ENCODE measurements at regions not wholly inside any gene's neighbourhood (a gene's known extent, or its start where the extent isn't known, plus 50 kb on each side); places are given as distances from the start of the nearest gene placed in this dataset.
"Not testable (repeated sequence)": the region's sequence is repeated elsewhere in the genome, so short reads cannot be mapped to it uniquely, and the experiment has no call there.

DNA sequence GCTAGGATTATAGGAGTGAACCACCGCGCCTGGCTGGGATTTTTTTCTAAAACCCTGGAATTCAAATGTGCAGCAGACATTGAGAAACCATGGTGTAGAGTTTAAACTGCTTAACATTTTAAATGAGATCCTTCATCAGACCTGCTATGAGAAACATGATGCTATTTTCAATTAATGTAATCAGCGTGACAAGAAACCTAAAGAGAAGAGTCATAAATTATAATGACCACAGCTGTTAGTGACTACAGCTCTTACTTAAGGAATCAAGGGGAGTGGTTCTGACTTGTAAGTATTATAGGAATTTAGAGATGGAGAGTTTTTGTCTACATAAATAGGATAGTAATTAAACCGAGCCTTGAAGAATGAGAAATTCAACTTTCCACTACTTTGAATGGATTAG is 170.6 kb downstream of the BARX2 start:
- no peak overlapping the region for H3K4me3 ChIP-seq (ENCODE audit: low read length in 2 of 2)
- H3K4me1 ChIP-seq (ENCODE audit: control insufficient read depth in 2 of 2, insufficient read depth in 2 of 2, low read length in 2 of 2) = no peaks in the 10 kb centered on the region
- no peak overlapping the region for H3K9ac ChIP-seq (ENCODE audit: low read depth in 1 of 2, low read length in 2 of 2)
- H3K27ac ChIP-seq (ENCODE audit: low read depth in 2 of 2, low read length in 2 of 2) = no peak overlapping the region
- H3K27me3 ChIP-seq (ENCODE audit: control insufficient read depth in 2 of 2, insufficient read depth in 2 of 2, low read length in 2 of 2) = no peaks in the 10 kb centered on the region
- no peaks in the 10 kb centered on the region for H3K9me3 ChIP-seq (ENCODE audit: control insufficient read depth in 2 of 2, low read length in 2 of 2)
- H3K36me3 ChIP-seq (ENCODE audit: control insufficient read depth in 2 of 2, insufficient read depth in 2 of 2, low read length in 2 of 2) = no peaks in the 10 kb centered on the region

DNA sequence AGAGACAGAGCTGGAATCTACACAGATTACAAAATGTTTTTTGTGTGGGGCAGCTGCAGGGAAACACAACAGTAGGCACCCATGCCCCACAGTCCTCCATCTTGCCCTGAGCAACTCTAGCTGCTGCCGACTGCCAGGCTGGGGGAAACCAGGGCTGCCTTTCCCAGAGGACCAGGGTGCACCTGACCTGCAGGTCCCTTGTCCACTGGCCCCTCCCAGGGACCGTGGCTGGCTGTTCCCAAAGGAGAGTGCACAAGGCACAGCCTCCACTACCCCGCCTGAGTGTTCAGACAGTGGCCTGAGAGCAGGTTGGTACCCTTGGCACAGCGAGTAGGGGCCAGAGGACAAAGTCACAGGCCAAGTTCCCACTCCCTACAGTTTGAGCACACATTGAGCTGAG is 181.8 kb downstream of the BARX2 start:
- Histone ChIP-seq H3K4me1 (ENCODE audit: control insufficient read depth in 2 of 2, insufficient read depth in 2 of 2, low read length in 2 of 2) (no peaks in the 10 kb centered on the region), H3K27ac (ENCODE audit: low read depth in 2 of 2, low read length in 2 of 2) (no peak overlapping the region), H3K36me3 (ENCODE audit: control insufficient read depth in 2 of 2, insufficient read depth in 2 of 2, low read length in 2 of 2) (no peaks in the 10 kb centered on the region), H3K27me3 (ENCODE audit: control insufficient read depth in 2 of 2, insufficient read depth in 2 of 2, low read length in 2 of 2) (no peaks in the 10 kb centered on the region), H3K9me3 (ENCODE audit: control insufficient read depth in 2 of 2, low read length in 2 of 2) (no peaks in the 10 kb centered on the region), H3K9ac (ENCODE audit: low read depth in 1 of 2, low read length in 2 of 2) (no peak overlapping the region), H3K4me3 (ENCODE audit: low read length in 2 of 2) (no peak overlapping the region)

DNA sequence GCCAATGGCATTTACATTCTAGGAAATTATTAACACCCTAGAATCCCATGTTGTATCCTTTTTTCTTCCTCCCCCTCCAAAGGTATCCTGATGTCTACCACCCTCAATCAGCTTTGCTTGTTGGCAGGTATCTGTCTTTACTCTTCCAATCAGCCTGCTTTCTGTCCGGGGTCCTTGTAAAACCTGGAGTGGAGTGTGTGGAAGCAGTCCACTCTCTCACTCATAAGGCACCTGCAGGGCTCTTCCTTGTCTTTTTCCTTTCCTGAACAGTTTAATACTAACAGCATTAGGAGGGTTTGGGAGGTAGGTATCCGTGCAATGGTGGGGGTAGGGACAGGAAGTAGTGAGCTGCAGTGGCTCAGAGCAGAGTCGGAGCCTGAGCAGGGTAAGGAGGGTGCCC is 193.4 kb downstream of the BARX2 start:
- Histone ChIP-seq H3K9ac (ENCODE audit: low read depth in 1 of 2, low read length in 2 of 2) (no peak overlapping the region), H3K4me3 (ENCODE audit: low read length in 2 of 2) (no peak overlapping the region), H3K9me3 (ENCODE audit: control insufficient read depth in 2 of 2, low read length in 2 of 2) (no peaks in the 10 kb centered on the region), H3K4me1 (ENCODE audit: control insufficient read depth in 2 of 2, insufficient read depth in 2 of 2, low read length in 2 of 2) (no peaks in the 10 kb centered on the region), H3K36me3 (ENCODE audit: control insufficient read depth in 2 of 2, insufficient read depth in 2 of 2, low read length in 2 of 2) (no peaks in the 10 kb centered on the region), H3K27ac (ENCODE audit: low read depth in 2 of 2, low read length in 2 of 2) (no peak overlapping the region), H3K27me3 (ENCODE audit: control insufficient read depth in 2 of 2, insufficient read depth in 2 of 2, low read length in 2 of 2) (no peaks in the 10 kb centered on the region)

DNA sequence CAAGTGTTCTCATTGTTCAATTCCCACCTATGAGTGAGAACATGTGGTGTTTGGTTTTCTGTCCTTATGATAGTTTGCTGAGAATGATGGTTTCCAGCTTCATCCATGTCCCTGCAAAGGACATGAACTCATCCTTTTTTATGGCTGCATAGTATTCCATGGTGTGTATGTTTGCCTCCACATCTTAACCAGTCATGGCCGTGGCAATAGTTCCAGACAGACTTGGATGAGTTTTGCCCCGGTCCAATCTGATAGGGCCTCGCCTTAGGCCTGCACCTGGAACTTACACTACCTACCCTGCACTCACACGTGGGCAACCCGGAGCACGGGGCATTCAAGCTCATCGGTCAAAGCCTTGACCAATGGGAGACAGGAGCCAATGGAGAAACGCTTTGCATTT is 197.0 kb downstream of the BARX2 start:
- not testable (repeated sequence) for H3K4me3 ChIP-seq (ENCODE audit: low read length in 2 of 2); H3K27ac ChIP-seq (ENCODE audit: low read depth in 2 of 2, low read length in 2 of 2); H3K4me1 ChIP-seq (ENCODE audit: control insufficient read depth in 2 of 2, insufficient read depth in 2 of 2, low read length in 2 of 2); H3K36me3 ChIP-seq (ENCODE audit: control insufficient read depth in 2 of 2, insufficient read depth in 2 of 2, low read length in 2 of 2); H3K9ac ChIP-seq (ENCODE audit: low read depth in 1 of 2, low read length in 2 of 2); H3K9me3 ChIP-seq (ENCODE audit: control insufficient read depth in 2 of 2, low read length in 2 of 2); H3K27me3 ChIP-seq (ENCODE audit: control insufficient read depth in 2 of 2, insufficient read depth in 2 of 2, low read length in 2 of 2)

DNA sequence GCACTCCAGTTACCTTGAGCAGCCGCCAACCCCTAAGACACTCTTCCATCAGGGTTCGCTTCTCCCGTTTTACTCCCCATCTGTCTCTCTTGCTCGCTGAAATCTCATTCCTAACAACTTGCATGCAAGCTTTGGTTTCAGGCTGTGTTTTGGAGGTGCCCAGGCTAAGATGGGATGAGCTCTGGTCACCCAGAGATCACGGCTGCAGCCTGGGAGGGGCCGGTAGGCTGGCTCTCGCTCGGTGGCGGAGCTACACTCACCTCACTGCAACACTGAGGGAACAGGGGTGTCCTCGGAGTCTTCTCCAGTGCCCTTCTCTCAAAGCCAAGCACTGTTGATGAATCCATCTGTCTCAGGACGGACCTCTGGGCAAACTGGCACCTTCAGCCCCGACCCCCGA is 197.5 kb downstream of the BARX2 start:
- Histone ChIP-seq H3K4me3 (ENCODE audit: low read length in 2 of 2) (no peak overlapping the region), H3K36me3 (ENCODE audit: control insufficient read depth in 2 of 2, insufficient read depth in 2 of 2, low read length in 2 of 2) (no peaks in the 10 kb centered on the region), H3K9me3 (ENCODE audit: control insufficient read depth in 2 of 2, low read length in 2 of 2) (no peaks in the 10 kb centered on the region), H3K9ac (ENCODE audit: low read depth in 1 of 2, low read length in 2 of 2) (no peak overlapping the region), H3K27me3 (ENCODE audit: control insufficient read depth in 2 of 2, insufficient read depth in 2 of 2, low read length in 2 of 2) (no peaks in the 10 kb centered on the region), H3K27ac (ENCODE audit: low read depth in 2 of 2, low read length in 2 of 2) (no peak overlapping the region), H3K4me1 (ENCODE audit: control insufficient read depth in 2 of 2, insufficient read depth in 2 of 2, low read length in 2 of 2) (no peaks in the 10 kb centered on the region)

DNA sequence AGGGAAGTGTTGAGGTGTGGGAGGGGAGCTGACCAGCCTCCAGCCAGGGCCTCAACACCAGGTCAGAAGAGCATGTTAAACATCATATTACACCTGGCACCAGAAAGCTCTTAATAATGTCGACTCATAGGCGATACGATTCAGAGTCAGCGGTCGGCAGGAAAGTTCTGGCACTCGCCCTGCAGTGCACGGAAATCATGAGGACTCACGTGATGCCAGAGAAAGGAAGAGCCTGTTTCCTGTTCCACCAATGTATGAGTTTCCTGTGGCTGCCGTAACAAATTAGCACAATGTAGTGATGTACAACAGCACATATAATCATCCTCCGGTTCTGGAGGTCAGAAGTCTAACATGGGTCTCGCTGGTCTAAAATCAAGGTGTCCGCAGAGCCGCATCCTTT is 198.8 kb downstream of the BARX2 start:
- no peaks in the 10 kb centered on the region for H3K36me3 ChIP-seq (ENCODE audit: control insufficient read depth in 2 of 2, insufficient read depth in 2 of 2, low read length in 2 of 2)

DNA sequence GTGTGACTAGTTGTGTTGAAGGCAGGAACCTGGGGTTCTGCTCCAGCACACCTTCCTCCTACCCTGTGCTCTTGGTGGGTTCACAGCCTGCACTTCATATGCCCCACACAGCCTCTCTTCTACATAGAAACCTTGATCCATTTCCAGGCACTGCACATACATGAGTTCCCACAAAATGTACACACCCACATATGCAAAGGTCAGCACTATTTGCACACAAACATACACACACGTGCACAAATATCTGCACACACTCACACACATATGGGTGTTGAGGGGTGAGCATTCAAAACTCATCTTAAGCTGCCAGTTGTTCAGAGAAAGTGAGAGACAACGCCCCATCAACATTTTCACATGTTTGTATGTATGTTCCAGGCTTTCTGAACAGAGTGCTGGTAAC is 201.0 kb downstream of the BARX2 start:
- Histone ChIP-seq H3K4me3 (ENCODE audit: low read length in 2 of 2) (no peak overlapping the region), H3K9ac (ENCODE audit: low read depth in 1 of 2, low read length in 2 of 2) (no peak overlapping the region), H3K27me3 (ENCODE audit: control insufficient read depth in 2 of 2, insufficient read depth in 2 of 2, low read length in 2 of 2) (no peaks in the 10 kb centered on the region), H3K4me1 (ENCODE audit: control insufficient read depth in 2 of 2, insufficient read depth in 2 of 2, low read length in 2 of 2) (no peaks in the 10 kb centered on the region), H3K36me3 (ENCODE audit: control insufficient read depth in 2 of 2, insufficient read depth in 2 of 2, low read length in 2 of 2) (no peaks in the 10 kb centered on the region), H3K9me3 (ENCODE audit: control insufficient read depth in 2 of 2, low read length in 2 of 2) (no peaks in the 10 kb centered on the region), H3K27ac (ENCODE audit: low read depth in 2 of 2, low read length in 2 of 2) (no peak overlapping the region)

More for the DNA sequence above, 198.8 kb downstream of the BARX2 start:
- Histone ChIP-seq H3K27me3 (ENCODE audit: control insufficient read depth in 2 of 2, insufficient read depth in 2 of 2, low read length in 2 of 2) (no peaks in the 10 kb centered on the region), H3K27ac (ENCODE audit: low read depth in 2 of 2, low read length in 2 of 2) (no peak overlapping the region), H3K9me3 (ENCODE audit: control insufficient read depth in 2 of 2, low read length in 2 of 2) (no peaks in the 10 kb centered on the region), H3K4me1 (ENCODE audit: control insufficient read depth in 2 of 2, insufficient read depth in 2 of 2, low read length in 2 of 2) (no peaks in the 10 kb centered on the region), H3K4me3 (ENCODE audit: low read length in 2 of 2) (no peak overlapping the region), H3K9ac (ENCODE audit: low read depth in 1 of 2, low read length in 2 of 2) (no peak overlapping the region)

DNA sequence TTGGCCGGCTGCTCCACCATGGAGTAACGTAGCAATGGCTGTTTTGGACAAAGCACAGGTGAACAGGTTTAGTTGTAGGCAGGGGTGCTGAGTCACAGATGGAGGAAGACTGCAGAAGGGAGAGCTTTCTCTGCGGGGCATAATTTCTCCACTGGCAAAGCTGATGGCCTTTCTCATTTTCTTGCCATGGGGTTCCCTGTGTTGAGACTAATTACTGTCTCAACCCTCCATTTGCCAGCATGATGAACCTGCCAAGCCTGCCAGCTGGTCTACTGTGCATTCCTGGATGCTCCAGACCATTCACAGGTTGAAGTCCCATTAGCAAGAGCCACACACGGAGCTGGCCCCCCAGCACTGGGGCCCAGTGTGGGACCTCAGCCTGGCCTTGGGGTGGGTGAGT is 202.4 kb downstream of the BARX2 start:
- no peak overlapping the region for H3K27ac ChIP-seq (ENCODE audit: low read depth in 2 of 2, low read length in 2 of 2)
- H3K4me1 ChIP-seq (ENCODE audit: control insufficient read depth in 2 of 2, insufficient read depth in 2 of 2, low read length in 2 of 2) = no peaks in the 10 kb centered on the region
- H3K9me3 ChIP-seq (ENCODE audit: control insufficient read depth in 2 of 2, low read length in 2 of 2) = no peaks in the 10 kb centered on the region
- H3K27me3 ChIP-seq (ENCODE audit: control insufficient read depth in 2 of 2, insufficient read depth in 2 of 2, low read length in 2 of 2) = no peaks in the 10 kb centered on the region
- no peak overlapping the region for H3K4me3 ChIP-seq (ENCODE audit: low read length in 2 of 2)
- no peaks in the 10 kb centered on the region for H3K36me3 ChIP-seq (ENCODE audit: control insufficient read depth in 2 of 2, insufficient read depth in 2 of 2, low read length in 2 of 2)
- no peak overlapping the region for H3K9ac ChIP-seq (ENCODE audit: low read depth in 1 of 2, low read length in 2 of 2)

DNA sequence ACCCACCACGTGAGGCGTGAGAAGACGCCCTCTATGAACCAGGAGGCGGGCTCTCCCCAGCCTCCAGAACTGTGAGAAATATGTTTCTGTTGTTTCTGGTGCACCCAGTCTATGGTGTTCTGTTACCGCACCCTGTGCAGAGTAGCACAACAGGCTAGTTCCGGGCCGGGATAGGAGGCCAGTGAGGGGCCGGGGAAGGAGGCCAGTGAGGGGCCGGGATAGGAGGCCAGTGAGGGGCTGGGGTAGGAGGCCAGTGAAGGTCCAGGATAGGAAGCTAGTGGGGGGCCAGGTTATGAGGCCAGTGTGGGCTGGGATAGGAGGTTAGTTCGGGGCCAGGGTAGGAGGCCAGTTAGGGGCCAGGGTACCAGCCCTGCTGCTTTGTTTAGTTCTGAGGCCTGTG is 204.6 kb downstream of the BARX2 start:
- H3K27me3 ChIP-seq (ENCODE audit: control insufficient read depth in 2 of 2, insufficient read depth in 2 of 2, low read length in 2 of 2) = no peaks in the 10 kb centered on the region
- no peaks in the 10 kb centered on the region for H3K4me1 ChIP-seq (ENCODE audit: control insufficient read depth in 2 of 2, insufficient read depth in 2 of 2, low read length in 2 of 2)

DNA sequence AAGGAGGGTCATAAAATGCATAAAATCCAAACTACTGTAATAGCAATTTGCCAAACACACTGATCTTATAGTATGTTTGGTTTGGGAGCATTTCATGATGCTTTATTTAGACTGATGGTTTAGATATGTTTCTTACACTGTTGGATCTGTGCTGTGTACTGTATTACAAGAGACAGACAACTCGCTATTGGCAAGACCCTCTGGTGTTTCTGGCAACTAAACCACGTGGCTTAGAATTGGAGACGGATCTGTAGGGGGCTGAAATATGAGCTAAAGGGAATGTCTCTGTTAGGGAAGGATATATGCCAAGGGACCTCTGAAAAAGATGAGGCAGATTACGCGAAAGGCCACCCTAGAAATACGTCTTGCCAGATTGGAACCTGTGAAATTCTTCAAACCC is 208.7 kb downstream of the BARX2 start:
- H3K27ac ChIP-seq (ENCODE audit: low read depth in 2 of 2, low read length in 2 of 2) = no peak overlapping the region
- no peaks in the 10 kb centered on the region for H3K27me3 ChIP-seq (ENCODE audit: control insufficient read depth in 2 of 2, insufficient read depth in 2 of 2, low read length in 2 of 2)
- H3K4me1 ChIP-seq (ENCODE audit: control insufficient read depth in 2 of 2, insufficient read depth in 2 of 2, low read length in 2 of 2) = no peaks in the 10 kb centered on the region
- H3K9me3 ChIP-seq (ENCODE audit: control insufficient read depth in 2 of 2, low read length in 2 of 2) = no peaks in the 10 kb centered on the region
- H3K9ac ChIP-seq (ENCODE audit: low read depth in 1 of 2, low read length in 2 of 2) = no peak overlapping the region
- no peak overlapping the region for H3K4me3 ChIP-seq (ENCODE audit: low read length in 2 of 2)
- H3K36me3 ChIP-seq (ENCODE audit: control insufficient read depth in 2 of 2, insufficient read depth in 2 of 2, low read length in 2 of 2) = no peaks in the 10 kb centered on the region

More for the DNA sequence above, 204.6 kb downstream of the BARX2 start:
- H3K36me3 ChIP-seq (ENCODE audit: control insufficient read depth in 2 of 2, insufficient read depth in 2 of 2, low read length in 2 of 2) = no peaks in the 10 kb centered on the region
- H3K9ac ChIP-seq (ENCODE audit: low read depth in 1 of 2, low read length in 2 of 2) = no peak overlapping the region
- H3K9me3 ChIP-seq (ENCODE audit: control insufficient read depth in 2 of 2, low read length in 2 of 2) = no peaks in the 10 kb centered on the region
- H3K27ac ChIP-seq (ENCODE audit: low read depth in 2 of 2, low read length in 2 of 2) = no peak overlapping the region
- no peak overlapping the region for H3K4me3 ChIP-seq (ENCODE audit: low read length in 2 of 2)

DNA sequence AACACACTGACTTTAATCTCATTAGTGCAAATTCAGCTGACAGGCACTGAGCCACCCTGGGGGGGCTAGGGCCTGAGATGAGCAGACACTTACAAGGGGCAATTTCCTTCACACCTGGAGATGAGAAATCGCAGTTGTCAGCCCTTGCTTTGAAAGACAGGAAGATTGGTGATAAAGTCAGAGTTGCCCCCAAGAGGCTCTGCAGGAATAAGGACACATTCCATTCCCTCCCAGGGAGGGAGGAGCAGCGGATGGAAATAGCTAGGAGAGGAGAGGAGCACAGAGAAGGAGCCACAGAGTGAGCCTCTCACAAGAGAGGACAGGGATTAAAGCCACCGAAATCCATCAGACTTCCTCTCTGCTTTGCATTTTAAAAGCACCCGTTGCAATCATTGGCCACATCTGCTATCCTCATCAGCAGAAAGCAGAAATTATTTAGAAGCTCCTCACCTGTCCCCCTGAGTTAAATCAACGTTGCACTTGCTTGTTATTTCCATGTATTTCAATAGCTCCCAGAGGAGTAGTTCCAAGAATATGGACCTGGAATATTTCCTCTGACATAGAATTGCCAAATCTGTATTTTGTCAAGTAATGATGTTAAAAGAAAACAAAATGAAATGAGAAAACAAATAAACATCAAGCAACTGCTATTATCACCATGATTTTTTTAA is 213.7 kb downstream of the BARX2 start:
- no peak overlapping the region for H3K27ac ChIP-seq (ENCODE audit: low read depth in 2 of 2, low read length in 2 of 2)
- H3K4me1 ChIP-seq (ENCODE audit: control insufficient read depth in 2 of 2, insufficient read depth in 2 of 2, low read length in 2 of 2) = no peaks in the 10 kb centered on the region
- H3K36me3 ChIP-seq (ENCODE audit: control insufficient read depth in 2 of 2, insufficient read depth in 2 of 2, low read length in 2 of 2) = no peaks in the 10 kb centered on the region
- H3K27me3 ChIP-seq (ENCODE audit: control insufficient read depth in 2 of 2, insufficient read depth in 2 of 2, low read length in 2 of 2) = no peaks in the 10 kb centered on the region
- no peaks in the 10 kb centered on the region for H3K9me3 ChIP-seq (ENCODE audit: control insufficient read depth in 2 of 2, low read length in 2 of 2)
- H3K9ac ChIP-seq (ENCODE audit: low read depth in 1 of 2, low read length in 2 of 2) = no peak overlapping the region
- no peak overlapping the region for H3K4me3 ChIP-seq (ENCODE audit: low read length in 2 of 2)

All from mucosa of rectum (tissue), 2 donors.